VCaP (cell line): ENCODE measurements at regions not wholly inside any gene's neighbourhood (a gene's known extent, or its start where the extent isn't known, plus 50 kb on each side); places are given as distances from the start of the nearest gene placed in this dataset.

Experiments used
- H3K27ac ChIP-seq: fragments of 450-650 bp; 2 replicates; pipeline ENCODE4 v1.5.1; 2017
- TF ChIP-seq, protein P1 (sequence below): fragments of 450-650 bp; conservative IDR thresholded peaks from 2 replicates; pipeline ENCODE4 v1.5.1; 2017; ENCODE audit warnings: mild to moderate bottlenecking, moderate library complexity

DNA sequence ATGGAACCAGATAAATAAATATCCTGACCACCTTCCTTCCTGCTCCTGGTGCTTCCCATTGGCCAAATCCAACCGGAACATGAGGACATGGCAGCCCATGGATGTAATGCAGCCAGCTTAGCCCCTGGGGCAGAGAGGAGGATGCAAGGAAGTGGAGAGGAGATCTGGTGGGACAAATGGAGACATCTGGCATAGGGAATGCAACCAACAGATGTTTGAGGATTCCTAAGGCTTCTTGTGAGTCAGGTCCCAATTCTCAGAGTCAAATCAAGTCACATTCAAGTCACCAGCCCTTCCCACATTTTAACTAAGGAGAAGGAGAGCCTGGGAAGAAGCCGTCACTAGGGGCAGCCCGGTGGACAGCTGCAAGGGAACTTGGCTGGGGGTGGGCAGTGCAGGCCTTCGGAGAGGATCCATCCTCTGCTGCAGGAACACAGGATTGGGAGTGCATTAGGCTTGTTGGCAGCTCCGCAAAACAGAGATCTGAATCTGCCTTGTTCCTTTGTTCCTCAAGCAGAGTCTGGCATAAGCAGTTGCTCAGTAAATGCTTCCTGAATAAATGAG is 62.8 kb upstream of the HS3ST2 start:
- TF ChIP-seq, protein P1, sequence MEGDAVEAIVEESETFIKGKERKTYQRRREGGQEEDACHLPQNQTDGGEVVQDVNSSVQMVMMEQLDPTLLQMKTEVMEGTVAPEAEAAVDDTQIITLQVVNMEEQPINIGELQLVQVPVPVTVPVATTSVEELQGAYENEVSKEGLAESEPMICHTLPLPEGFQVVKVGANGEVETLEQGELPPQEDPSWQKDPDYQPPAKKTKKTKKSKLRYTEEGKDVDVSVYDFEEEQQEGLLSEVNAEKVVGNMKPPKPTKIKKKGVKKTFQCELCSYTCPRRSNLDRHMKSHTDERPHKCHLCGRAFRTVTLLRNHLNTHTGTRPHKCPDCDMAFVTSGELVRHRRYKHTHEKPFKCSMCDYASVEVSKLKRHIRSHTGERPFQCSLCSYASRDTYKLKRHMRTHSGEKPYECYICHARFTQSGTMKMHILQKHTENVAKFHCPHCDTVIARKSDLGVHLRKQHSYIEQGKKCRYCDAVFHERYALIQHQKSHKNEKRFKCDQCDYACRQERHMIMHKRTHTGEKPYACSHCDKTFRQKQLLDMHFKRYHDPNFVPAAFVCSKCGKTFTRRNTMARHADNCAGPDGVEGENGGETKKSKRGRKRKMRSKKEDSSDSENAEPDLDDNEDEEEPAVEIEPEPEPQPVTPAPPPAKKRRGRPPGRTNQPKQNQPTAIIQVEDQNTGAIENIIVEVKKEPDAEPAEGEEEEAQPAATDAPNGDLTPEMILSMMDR = no peak
- no peak overlapping the region for H3K27ac ChIP-seq

DNA sequence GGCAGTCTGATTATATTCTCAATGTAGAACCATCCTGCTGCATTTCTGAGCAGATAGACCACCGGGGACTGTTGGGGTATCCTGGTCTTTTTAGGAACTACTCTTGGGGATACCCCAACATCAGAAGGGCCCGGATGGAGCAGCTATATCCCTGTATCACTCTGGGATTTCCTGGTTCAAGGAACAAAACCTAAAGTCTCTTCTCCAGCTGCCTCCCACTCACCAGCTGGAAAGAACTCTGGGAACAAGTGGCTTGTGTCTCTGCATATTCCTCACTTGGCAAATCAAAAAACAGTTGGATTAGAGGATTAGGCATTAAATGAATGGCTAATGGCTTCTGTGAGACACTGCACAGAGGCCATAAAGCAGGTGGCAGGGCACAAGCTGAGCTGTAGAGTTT is 62.3 kb upstream of the HS3ST2 start:
- TF ChIP-seq, protein P1 = no peak
- no peak overlapping the region for H3K27ac ChIP-seq

- H3K27ac ChIP-seq = no peak overlapping the region
- TF ChIP-seq, protein P1 = no peak
Measured at GRCh38 chr16:22753451-22753850, 60.5 kb upstream of the HS3ST2 start.

DNA sequence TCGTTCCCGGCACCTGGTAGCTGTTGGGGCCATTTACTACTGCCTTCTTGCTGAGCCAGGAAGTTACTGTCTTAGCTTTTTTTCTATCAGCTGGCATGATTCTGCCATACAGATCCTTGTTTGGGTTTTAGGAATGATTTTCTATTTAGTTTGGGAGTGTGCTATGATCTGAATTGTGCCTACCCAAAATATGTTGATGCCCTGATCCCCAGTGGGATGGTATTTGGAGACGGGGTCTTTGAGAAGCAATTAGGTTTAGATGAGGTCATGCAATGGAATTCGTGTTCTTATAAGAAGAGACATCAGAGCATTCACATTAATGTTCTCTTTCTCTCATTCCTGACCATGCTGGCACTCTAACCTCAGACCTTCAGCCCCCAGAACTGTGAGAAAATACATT is 59.4 kb upstream of the HS3ST2 start:
- H3K27ac ChIP-seq = no peak overlapping the region
- TF ChIP-seq, protein P1 = no peak

DNA sequence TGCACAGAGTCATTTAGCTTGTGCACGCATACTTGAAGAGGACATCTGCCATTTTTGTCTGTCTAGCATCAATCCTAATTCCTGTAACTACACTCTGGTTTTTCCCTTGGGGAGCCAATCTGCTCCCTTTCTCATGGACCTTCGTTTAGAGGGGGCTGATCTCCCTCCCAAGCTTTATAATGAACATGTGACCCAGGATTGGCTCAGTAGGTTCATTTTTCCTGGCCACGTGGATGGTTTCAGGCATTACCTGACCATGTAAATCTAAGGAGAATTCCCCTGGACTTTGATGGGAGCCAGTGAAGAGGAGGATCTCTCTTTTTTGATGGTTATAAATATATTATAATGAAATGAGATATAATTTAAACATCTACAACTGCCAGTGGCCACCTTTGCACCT is 56.8 kb upstream of the HS3ST2 start:
- TF ChIP-seq, protein P1 = no peak
- H3K27ac ChIP-seq = no peak overlapping the region

DNA sequence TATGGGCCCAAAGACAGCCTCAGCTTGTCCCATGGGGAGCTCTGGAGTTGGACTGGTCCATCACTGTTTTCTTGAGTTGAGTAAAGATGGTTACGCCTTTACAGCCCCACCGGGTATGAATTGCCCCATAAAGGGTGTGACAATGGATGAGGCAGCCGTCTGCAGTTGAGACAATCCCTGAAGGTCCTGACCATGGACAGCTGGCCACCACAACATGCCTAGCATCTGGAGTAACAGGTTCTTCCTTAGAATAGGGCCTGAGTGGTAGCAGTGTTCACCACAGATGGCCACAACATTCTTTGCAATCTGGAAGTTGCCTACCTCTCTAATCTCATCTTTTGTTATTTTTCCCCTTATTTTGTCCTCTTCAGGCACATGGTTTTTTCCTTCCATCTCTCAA is 51.5 kb upstream of the HS3ST2 start:
- TF ChIP-seq, protein P1 = no peak
- H3K27ac ChIP-seq = no peak overlapping the region

DNA sequence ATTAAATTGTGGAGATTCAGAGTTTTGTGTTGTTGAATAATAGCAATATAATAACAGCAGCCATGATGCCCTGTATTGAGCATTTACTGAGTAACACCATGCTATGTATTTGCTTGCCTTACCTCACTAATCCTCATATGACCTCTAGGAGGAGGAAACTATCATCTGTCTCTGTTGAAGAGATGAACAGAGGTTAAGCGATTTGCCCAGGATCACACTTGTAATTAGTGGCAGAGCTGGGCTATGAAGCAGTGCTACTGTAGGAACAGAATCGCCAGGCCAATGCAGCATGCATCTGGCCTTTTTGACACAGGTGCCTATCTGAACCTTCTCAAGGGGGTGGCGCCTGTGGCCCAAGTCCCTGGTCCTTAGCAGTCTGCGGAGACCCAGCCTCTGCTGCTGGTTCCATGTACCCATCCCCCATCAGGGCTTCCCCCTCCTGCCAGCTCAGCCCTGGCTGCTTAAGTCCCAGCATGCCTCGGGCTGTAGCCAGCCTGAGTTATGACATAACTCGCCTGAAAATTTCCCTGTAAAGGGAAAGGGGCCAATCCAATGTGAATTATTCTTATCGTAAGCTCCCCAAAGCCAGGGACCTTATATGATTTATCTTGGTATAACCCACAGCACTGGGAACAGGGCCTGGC is 50.4 kb upstream of the HS3ST2 start:
- TF ChIP-seq, protein P1 = no peak

More for the DNA sequence above, 50.4 kb upstream of the HS3ST2 start:
- no peak overlapping the region for H3K27ac ChIP-seq
